GM18873 (cell line): ENCODE measurements at regions not wholly inside any gene's neighbourhood (a gene's known extent, or its start where the extent isn't known, plus 50 kb on each side); places are given as distances from the start of the nearest gene placed in this dataset.
"Not testable (repeated sequence)": the region's sequence is repeated elsewhere in the genome, so short reads cannot be mapped to it uniquely, and the experiment has no call there.

ENCODE experiments used
- ATAC-seq: cut with Tn5 transposase; IDR thresholded peaks from one replicate; pipeline ENCODE4 v1.9.1; 2021; ENCODE audit warnings: mild to moderate bottlenecking, moderate library complexity, moderate number of reproducible peaks; ENCODE audit not compliant: unreplicated experiment, low FRiP score

DNA sequence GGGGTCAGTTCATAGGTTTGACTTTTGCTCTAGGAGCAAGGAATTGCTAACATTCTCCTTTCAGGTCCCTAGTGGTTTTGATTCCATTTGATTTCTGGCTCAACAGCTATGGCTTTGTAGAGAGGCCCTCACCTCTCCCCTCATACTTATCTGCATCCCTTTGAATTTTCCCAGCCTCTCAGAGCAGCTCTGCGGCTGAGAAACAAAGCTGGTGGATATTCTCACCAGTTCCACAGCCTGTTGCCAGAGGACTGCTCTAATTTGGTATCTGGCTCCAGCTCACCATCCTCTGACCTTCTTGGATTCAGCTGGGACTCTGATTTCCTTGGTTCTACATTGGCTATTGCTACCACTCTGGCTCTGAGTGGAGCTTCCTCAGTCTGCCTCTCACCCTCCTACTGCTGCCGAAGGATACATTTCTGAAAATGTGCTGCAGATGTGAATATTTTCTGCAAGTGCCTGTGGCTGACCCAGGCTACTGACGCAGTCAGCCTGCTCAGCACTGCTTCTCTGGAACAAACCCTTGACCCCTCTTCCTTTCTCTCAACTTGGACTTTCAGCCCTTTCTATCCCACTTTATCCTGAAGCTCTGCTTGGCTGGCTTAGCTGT lies 110.9 kb upstream of the ENPEP start:
- ATAC-seq, result no peak

DNA sequence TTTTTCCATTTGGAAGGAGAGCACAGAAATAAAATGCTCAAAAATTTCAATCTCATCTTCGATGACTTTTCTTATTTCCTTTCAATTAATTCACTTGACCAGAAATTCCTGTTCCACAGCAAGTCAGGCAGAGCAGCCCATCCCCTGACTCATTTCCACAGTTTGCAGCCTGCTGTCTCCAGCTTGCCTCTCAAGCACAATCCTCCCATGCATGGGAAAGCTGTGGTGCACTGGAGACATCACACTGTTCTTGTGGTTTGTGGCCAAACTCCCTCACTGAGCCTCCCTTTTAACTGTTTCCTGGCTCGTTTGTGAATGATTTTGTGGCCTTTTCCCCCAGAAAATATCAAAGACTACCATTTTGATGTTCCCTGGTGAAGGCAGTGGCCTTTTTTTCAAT lies 114.0 kb upstream of the ENPEP start:
- no peak for ATAC-seq

DNA sequence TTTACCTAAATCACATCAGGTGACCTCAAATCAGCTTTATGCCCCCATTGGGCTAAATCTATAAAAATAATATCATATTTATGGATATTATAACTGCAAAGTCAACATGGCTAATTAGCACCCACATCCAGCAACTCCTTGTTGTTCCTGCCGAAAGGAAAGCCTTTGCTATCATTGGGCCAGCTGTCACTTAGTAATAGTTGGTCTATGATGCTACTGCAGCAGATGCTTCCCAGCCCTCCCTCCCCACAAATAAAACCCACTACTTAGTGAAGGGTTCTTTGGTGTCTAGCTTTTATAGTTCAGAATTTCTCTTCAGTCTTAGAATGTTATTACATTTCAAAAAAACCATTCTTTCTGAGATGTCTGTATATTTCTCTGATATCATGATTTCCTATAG lies 116.9 kb upstream of the ENPEP start:
- ATAC-seq, result no peak

DNA sequence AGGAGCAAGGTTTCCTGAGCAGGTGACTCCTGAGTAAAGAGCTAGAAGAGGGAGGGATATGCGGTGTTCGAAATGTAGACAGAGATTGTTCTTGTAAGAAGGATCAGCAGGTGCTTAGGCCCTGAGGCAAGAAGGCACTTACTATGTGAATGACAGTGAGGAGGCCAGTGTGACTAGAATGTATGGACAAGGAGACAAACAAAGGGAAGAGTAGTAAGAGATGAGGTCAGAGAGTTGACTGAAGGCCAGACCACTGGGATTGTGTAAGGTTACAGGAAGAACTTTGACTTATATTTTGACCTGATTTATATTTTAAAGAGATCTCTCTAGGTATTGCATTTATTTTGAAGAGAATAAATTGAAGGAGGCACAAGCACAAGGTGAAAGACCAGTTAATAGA lies 118.4 kb upstream of the ENPEP start:
- no peak for ATAC-seq

- ATAC-seq, result no peak
Observed at GRCh38 chr4:110354460-110354859, 121.5 kb upstream of the ENPEP start.

- no peak for ATAC-seq
Observed at GRCh38 chr4:110352670-110353442, 123.1 kb upstream of the ENPEP start.

DNA sequence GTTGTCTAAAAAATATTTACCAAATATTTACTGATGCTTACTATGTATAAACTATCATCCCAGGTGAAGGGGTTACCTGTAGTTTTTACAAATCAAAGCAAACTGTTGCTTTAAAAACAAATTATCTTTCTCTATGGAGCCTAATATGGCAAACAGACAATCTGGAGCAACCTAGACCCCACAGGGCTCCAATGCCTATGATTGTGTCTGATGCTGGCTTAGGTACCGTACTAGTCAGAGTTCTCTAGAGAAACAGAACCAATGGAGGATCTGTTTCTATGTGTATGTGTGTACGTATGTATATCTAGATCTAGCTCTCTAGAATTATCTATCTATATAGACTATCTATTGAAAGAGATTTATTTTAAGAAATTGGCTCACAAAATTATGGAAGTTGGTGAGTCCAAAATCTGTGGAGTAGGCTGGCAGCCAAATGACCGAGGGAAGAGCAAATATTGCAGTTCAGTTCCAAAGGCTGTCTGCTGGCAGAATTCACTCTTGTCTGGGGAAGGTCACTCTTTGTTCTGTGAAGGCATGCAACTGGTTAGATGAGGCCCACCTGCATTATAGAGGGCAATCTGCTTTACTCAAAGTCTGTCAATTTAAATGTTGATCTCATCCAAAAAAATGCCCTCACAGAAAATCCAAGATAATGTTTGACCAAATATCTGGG lies 127.1 kb upstream of the ENPEP start:
- ATAC-seq, result no peak

DNA sequence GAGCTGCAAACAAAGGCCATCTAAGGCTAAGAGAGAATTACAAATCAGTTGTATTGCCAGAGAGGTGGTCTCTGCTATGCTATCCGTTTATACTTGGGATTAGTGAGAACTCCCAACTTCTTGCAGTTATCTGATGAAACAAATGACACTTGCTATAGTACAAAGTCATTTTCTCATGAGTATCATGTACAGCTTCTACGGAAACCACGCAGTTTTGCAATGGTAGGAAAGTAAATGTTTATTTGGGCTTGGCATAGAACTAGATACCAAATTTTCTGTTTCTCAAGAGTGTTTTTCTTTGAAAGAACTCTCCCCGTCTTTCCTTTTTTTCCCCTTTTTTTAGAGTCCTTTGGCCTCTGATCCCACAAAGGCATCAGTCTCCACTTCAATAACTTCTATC lies 128.2 kb upstream of the ENPEP start:
- no peak for ATAC-seq

DNA sequence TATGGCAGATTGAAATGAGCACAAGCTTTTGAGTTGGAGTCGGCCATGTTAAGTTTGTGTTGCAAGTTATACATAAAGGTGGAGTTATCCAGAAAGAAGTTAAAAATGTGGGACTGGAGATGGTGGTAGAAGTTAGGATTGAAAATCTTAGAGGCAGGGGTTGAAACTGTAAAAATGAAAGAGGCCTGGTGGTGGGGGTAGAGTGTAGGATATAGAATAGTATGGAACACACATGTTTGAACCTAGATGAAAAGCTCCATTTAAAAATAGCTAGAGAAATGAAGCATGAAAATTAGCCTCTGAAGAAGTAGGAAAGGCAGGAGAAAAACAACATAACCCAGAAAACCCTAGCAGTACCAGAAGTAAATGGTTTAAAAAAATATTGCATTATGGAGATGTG lies 131.8 kb upstream of the ENPEP start:
- ATAC-seq, result no peak

DNA sequence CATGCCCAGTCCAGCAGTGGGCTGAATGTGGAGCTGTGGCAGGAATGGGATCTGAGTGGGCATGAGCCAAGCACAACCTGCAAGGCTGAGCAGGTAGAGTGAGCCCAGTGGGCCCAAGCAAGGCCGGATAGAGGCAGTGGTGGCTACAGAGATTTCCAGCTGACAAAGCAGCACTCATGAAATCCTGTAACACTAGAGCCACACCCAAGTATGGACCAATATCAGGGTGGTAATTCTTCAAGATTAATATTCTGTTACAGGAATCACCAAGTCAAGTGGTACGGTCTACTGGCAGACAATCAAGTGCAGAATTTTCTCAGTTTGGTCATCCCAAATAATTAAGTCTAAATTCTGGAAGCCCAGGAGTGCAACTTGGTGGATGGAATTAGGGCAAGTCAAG lies 132.4 kb upstream of the ENPEP start:
- no peak for ATAC-seq

DNA sequence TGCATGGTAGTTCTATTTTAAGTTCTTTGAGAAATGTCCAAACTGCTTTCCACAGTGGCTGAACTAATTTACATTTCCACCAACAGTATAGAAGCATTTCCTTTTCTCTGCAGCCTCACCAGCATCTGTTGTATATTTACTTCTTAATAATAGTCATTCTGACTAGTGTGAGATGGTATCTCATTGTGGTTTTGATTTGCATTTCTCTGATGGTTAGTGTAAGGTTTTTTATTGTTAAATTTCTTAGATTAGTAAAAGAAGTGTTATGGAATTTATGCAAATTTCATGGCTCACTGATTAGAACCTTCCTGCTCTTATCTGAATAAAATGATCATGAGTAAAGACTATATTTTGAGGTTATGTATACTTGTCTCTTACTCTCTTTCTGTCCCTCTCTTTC lies 134.8 kb upstream of the ENPEP start:
- ATAC-seq, result not testable (repeated sequence)

DNA sequence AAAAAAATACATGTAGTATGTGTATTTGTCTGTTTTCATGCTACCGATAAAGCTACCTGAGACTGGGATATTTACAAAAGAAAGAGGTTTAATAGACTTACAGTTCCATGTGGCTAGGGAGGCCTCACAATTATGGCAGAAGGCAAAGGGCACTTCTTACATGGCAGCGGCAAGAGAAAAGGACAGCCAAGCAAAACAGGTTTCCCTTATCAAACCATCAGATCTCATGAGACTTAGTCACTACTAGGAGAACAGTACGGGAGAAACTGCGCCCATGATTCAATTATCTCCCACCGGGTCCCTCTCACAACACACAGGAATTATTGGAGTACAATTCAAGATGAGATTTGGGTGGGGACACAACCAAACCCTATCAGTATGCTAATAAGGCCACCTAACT lies 137.0 kb upstream of the ELOVL6 start:
- no peak for ATAC-seq

DNA sequence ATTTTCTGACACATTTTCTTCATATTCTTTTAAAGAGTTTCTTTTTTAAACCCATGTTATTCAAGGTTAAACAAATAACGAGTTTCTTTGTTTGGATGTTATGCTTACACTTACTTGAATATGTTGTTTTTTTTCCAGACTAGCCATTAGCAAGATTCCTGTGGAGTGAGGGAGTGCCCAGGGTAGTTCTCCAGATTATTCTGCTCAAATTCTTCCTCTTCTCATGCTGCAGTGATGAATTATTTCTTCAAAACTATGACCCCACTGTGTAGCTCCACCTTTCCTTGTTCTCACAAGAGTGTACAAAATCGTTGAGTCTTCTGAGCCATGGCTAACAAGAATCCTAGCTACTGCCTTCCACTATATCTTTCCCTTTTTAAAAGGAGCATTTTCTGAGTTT lies 134.1 kb upstream of the ELOVL6 start:
- no peak for ATAC-seq

GRCh38 chr4:110326426-110326825 lies 128.0 kb upstream of the ELOVL6 start:
- not testable (repeated sequence) for ATAC-seq

DNA sequence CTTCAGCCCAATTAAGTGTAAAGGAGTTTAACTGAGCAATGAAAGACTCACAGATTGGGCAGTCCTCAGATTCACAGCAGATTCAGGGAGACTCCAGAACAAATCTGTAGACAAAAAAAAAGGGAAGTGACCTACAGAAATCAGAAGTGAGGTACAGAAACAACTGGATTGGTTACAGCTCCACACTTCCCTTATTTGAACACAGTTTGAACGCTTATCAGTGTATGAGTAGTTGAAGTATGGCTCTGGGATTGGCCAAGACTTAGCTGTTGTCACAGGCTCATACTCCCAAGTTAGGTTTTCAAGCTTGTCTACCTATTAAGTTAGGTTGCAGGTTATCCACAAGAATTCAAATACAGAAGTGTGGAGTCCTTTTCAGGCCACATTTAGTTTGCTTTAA lies 112.4 kb upstream of the ELOVL6 start:
- ATAC-seq, result no peak

DNA sequence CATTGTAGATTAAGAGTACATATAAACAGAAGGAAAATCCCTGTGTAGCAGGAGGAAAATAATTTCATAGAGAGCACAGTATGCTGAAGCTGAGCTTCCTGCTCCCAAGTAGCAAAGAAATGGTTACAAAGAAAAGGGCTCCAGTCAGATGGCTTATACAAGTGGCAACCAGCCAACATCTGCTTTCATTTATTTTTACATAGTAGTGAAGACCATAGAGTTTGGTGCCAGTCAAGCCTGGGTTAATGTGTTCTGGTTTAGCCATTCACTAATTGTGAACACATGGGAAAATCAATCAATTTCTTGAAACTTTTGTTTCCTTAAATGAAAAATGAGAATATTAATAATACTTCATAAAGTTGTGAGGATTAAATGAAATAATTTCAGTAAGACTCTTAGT lies 111.3 kb upstream of the ELOVL6 start:
- ATAC-seq, result no peak

- ATAC-seq, result no peak
Observed at GRCh38 chr4:110306303-110306702, 107.9 kb upstream of the ELOVL6 start.

- ATAC-seq, result no peak
Observed at GRCh38 chr4:110305455-110305854, 107.0 kb upstream of the ELOVL6 start.

DNA sequence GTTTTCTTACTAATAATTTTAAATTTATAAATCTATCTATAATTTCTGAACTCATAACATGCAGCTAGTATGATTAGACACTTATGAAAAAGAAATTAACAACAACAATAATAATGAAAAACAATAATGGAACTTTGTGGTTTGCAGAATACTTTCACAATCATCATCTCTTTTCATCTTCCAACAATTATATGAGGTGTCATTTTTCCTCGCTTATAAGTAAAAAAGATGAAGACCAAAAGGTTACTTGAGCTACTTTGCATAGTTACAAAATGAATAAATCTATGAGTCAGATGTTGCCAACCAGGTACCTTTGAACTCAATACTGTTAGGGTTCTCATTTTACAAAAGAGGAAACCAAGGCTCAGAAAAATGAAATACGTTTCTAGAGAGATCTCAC lies 98.5 kb upstream of the ELOVL6 start:
- no peak for ATAC-seq

GRCh38 chr4:110294165-110294564 lies 95.8 kb upstream of the ELOVL6 start:
- ATAC-seq, result no peak

- ATAC-seq, result no peak
Observed at GRCh38 chr4:110292994-110293744, 94.8 kb upstream of the ELOVL6 start.
